RWPE1 (cell line): ENCODE measurements at regions not wholly inside any gene's neighbourhood (a gene's known extent, or its start where the extent isn't known, plus 50 kb on each side); places are given as distances from the start of the nearest gene placed in this dataset.

ENCODE experiments used
- CTCF ChIA-PET: fragments of 350-600 bp; sonication (Branson Sonifier 250); formaldehyde crosslinking; extraction: SDS; loops from one replicate; lab custom pipeline; 2021; lab: Yijun Ruan, JAX
- POLR2A ChIA-PET: fragments of 400-600 bp; formaldehyde crosslinking; extraction: SDS; loops from one replicate; lab custom pipeline; 2020; ENCODE audit warnings: antibody characterized with exemption; ENCODE audit not compliant: low non-redundant PET; lab: Yijun Ruan, JAX
- DNase-seq: peaks from one replicate; pipeline ENCODE4 v3.0.0; 2012; ENCODE audit warnings: low spot score
- H3K27ac ChIP-seq: fragments of 450-650 bp; 2 replicates; pipeline ENCODE4 v1.5.1; 2017
- CTCF ChIP-seq: fragments of 450-650 bp; conservative IDR thresholded peaks from 2 replicates; pipeline ENCODE4 v1.5.1; 2017; ENCODE audit warnings: low read depth, mild to moderate bottlenecking

- no peak for DNase-seq
- POLR2A ChIA-PET = no interaction called here
- CTCF ChIA-PET = interaction anchor here (0.6 kb wide), 1 partner anchor 66 kb away, joined by 3 read pairs; no protein-coding TSS in a partner anchor
- TF ChIP-seq CTCF = no peak
- no peak overlapping the region for H3K27ac ChIP-seq
These were observed 645.6 kb downstream of the PLA2G4A start for GRCh38 chr1:187474336-187474735.

GRCh38 chr1:187476671-187477070 lies 647.9 kb downstream of the PLA2G4A start:
- ChIA-PET CTCF (interaction anchor here (0.7 kb wide), 1 partner anchor 1586 kb away, joined by 4 read pairs; no protein-coding TSS in a partner anchor), POLR2A (no interaction called here)
- TF ChIP-seq CTCF = peak; percentile 27; the same call in 1 of the 2 replicates
- no peak overlapping the region for H3K27ac ChIP-seq
- peak; percentile 31 for DNase-seq

- no peak for TF ChIP-seq CTCF
- ChIA-PET POLR2A (no interaction called here), CTCF (interaction anchor here (0.6 to 0.7 kb wide), 2 partner anchors 47 to 1586 kb away, joined by 3 to 4 read pairs; no protein-coding TSS in a partner anchor)
- H3K27ac ChIP-seq = no peak overlapping the region
- no peak for DNase-seq
These were observed 648.4 kb downstream of the PLA2G4A start for GRCh38 chr1:187477103-187477502.

- ChIA-PET POLR2A (no interaction called here), CTCF (interaction anchor here (0.6 to 0.7 kb wide), 2 partner anchors 47 to 1585 kb away, joined by 3 to 4 read pairs; no protein-coding TSS in a partner anchor)
- DNase-seq = no peak
- TF ChIP-seq CTCF = no peak
- no peak overlapping the region for H3K27ac ChIP-seq
These were observed 648.8 kb downstream of the PLA2G4A start for GRCh38 chr1:187477535-187477934.

GRCh38 chr1:187481581-187482148 lies 652.9 kb downstream of the PLA2G4A start:
- ChIA-PET CTCF (interaction anchor here (0.6 kb wide), 1 partner anchor 430 kb away, joined by 6 read pairs; no protein-coding TSS in a partner anchor), POLR2A (interaction anchor here (0.6 kb wide), 1 partner anchor 243 kb away, joined by 3 read pairs; no protein-coding TSS in a partner anchor)
- H3K27ac ChIP-seq = no peak overlapping the region
- no peak for TF ChIP-seq CTCF
- DNase-seq = no peak

- no peak for TF ChIP-seq CTCF
- CTCF ChIA-PET = interaction anchor here (0.5 kb wide), 1 partner anchor 283 kb away, joined by 3 read pairs; no protein-coding TSS in a partner anchor
- no peak for DNase-seq
- no peak overlapping the region for H3K27ac ChIP-seq
- POLR2A ChIA-PET = no interaction called here
These were observed 661.5 kb downstream of the PLA2G4A start for GRCh38 chr1:187490266-187490665.
